HG03159 (cell line): ENCODE measurements at regions not wholly inside any gene's neighbourhood (a gene's known extent, or its start where the extent isn't known, plus 50 kb on each side); places are given as distances from the start of the nearest gene placed in this dataset.

Experiments used
- ATAC-seq: cut with Tn5 transposase; IDR thresholded peaks from one replicate; pipeline ENCODE4 v1.9.1; 2021; ENCODE audit warnings: mild to moderate bottlenecking, moderate library complexity; ENCODE audit not compliant: unreplicated experiment

- ATAC-seq = no peak
These were observed 366.9 kb downstream of the EPHA4 start for GRCh38 chr2:221205103-221205673.

- ATAC-seq = no peak
These were observed 361.4 kb downstream of the EPHA4 start for GRCh38 chr2:221210686-221211085.

GRCh38 chr2:221211653-221212052 is 360.5 kb downstream of the EPHA4 start:
- no peak for ATAC-seq

GRCh38 chr2:221212105-221212504 is 360.0 kb downstream of the EPHA4 start:
- no peak for ATAC-seq

- ATAC-seq = no peak
These were observed 356.6 kb downstream of the EPHA4 start for GRCh38 chr2:221215487-221215886.

- ATAC-seq = no peak
These were observed 355.5 kb downstream of the EPHA4 start for GRCh38 chr2:221216636-221217035.

GRCh38 chr2:221225752-221226151 is 346.4 kb downstream of the EPHA4 start:
- ATAC-seq = no peak

- no peak for ATAC-seq
These were observed 343.8 kb downstream of the EPHA4 start for GRCh38 chr2:221228214-221228769.

GRCh38 chr2:221229099-221229498 is 343.0 kb downstream of the EPHA4 start:
- no peak for ATAC-seq

- no peak for ATAC-seq
These were observed 340.6 kb downstream of the EPHA4 start for GRCh38 chr2:221231511-221231910.

- no peak for ATAC-seq
These were observed 336.2 kb downstream of the EPHA4 start for GRCh38 chr2:221235941-221236340.

GRCh38 chr2:221241072-221241471 is 331.0 kb downstream of the EPHA4 start:
- no peak for ATAC-seq

GRCh38 chr2:221243771-221244170 is 328.3 kb downstream of the EPHA4 start:
- no peak for ATAC-seq

- ATAC-seq = no peak
These were observed 327.1 kb downstream of the EPHA4 start for GRCh38 chr2:221245045-221245444.

- no peak for ATAC-seq
These were observed 326.3 kb downstream of the EPHA4 start for GRCh38 chr2:221245772-221246171.

GRCh38 chr2:221254299-221254698 is 317.8 kb downstream of the EPHA4 start:
- ATAC-seq = no peak

- ATAC-seq = no peak
These were observed 316.2 kb downstream of the EPHA4 start for GRCh38 chr2:221255862-221256261.

GRCh38 chr2:221258464-221258863 is 313.6 kb downstream of the EPHA4 start:
- ATAC-seq = no peak

- no peak for ATAC-seq
These were observed 309.5 kb downstream of the EPHA4 start for GRCh38 chr2:221262651-221263050.

GRCh38 chr2:221263573-221263972 is 308.5 kb downstream of the EPHA4 start:
- ATAC-seq = no peak

GRCh38 chr2:221264318-221264717 is 307.8 kb downstream of the EPHA4 start:
- ATAC-seq = no peak

GRCh38 chr2:221267773-221268425 is 304.2 kb downstream of the EPHA4 start:
- ATAC-seq = no peak

- ATAC-seq = no peak
These were observed 303.5 kb downstream of the EPHA4 start for GRCh38 chr2:221268631-221269030.
